ENCODE measurements at regions not wholly inside any gene's neighbourhood (a gene's known extent, or its start where the extent isn't known, plus 50 kb on each side); places are given as distances from the start of the nearest gene placed in this dataset.

- DNase-seq, result no peak
Observed at GRCh38 chr14:66383771-66384170, 102.4 kb upstream of the CCDC196 start.

- DNase-seq, result no peak
Observed at GRCh38 chr14:66388516-66388915, 97.7 kb upstream of the CCDC196 start.

- no peak for DNase-seq
Observed at GRCh38 chr14:66389481-66389880, 96.7 kb upstream of the CCDC196 start.

- no peak for DNase-seq
Observed at GRCh38 chr14:66395300-66395699, 90.9 kb upstream of the CCDC196 start.

GRCh38 chr14:66396164-66396563, 90.0 kb upstream of the CCDC196 start:
- DNase-seq, result no peak

- DNase-seq, result no peak
Observed at GRCh38 chr14:66398437-66398836, 87.7 kb upstream of the CCDC196 start.

- no peak for DNase-seq
Observed at GRCh38 chr14:66401449-66402095, 84.6 kb upstream of the CCDC196 start.

- DNase-seq, result no peak
Observed at GRCh38 chr14:66403183-66403582, 83.0 kb upstream of the CCDC196 start.

GRCh38 chr14:66404051-66404545, 82.1 kb upstream of the CCDC196 start:
- DNase-seq, result no peak

- no peak for DNase-seq
Observed at GRCh38 chr14:66405158-66405557, 81.0 kb upstream of the CCDC196 start.

- no peak for DNase-seq
Observed at GRCh38 chr14:66413901-66414300, 72.3 kb upstream of the CCDC196 start.

- no peak for DNase-seq
Observed at GRCh38 chr14:66414511-66414910, 71.7 kb upstream of the CCDC196 start.

- no peak for DNase-seq
Observed at GRCh38 chr14:66420251-66421006, 65.7 kb upstream of the CCDC196 start.

- no peak for DNase-seq
Observed at GRCh38 chr14:66421990-66422946, 63.9 kb upstream of the CCDC196 start.

- no peak for DNase-seq
Observed at GRCh38 chr14:66425402-66425801, 60.8 kb upstream of the CCDC196 start.

GRCh38 chr14:66426451-66426850, 59.7 kb upstream of the CCDC196 start:
- DNase-seq, result no peak

- DNase-seq, result no peak
Observed at GRCh38 chr14:66432334-66432733, 53.8 kb upstream of the CCDC196 start.

- no peak for DNase-seq
Observed at GRCh38 chr14:66434464-66434863, 51.7 kb upstream of the CCDC196 start.

- DNase-seq, result no peak
Observed at GRCh38 chr14:66435683-66436082, 50.5 kb upstream of the CCDC196 start.

Measured in activated CD4-positive, alpha-beta T cell treated with anti-CD3 and anti-CD28 coated beads for 4 hours (primary cell).